ENCODE measurements at regions not wholly inside any gene's neighbourhood (a gene's known extent, or its start where the extent isn't known, plus 50 kb on each side); places are given as distances from the start of the nearest gene placed in this dataset.

DNA sequence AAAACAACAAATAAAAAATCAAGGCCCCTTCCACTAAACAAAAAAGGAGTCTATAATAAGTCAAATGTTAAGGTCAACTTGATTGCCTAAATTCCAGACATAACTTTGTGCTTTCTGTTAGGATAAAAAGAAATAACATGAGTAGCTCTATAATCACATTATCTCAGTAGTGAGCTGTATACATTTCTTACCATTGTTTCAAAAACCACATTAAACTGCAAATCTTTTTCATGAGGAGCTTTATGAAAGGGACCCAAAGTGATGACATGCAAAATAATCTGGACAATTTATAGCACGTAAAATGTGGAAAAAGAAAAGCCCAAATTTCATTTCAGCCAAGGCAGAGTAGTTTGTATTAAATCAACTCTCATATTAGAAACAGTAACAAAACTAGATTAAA lies 269.2 kb downstream of the KLF12 start:
- in situ Hi-C loops (cut with MboI; ENCODE audit: low sequenced_read_pairs, unreplicated experiment): no loop called here
- DNase-seq (ENCODE audit: low spot score): no peak
- TF ChIP-seq, protein P1, sequence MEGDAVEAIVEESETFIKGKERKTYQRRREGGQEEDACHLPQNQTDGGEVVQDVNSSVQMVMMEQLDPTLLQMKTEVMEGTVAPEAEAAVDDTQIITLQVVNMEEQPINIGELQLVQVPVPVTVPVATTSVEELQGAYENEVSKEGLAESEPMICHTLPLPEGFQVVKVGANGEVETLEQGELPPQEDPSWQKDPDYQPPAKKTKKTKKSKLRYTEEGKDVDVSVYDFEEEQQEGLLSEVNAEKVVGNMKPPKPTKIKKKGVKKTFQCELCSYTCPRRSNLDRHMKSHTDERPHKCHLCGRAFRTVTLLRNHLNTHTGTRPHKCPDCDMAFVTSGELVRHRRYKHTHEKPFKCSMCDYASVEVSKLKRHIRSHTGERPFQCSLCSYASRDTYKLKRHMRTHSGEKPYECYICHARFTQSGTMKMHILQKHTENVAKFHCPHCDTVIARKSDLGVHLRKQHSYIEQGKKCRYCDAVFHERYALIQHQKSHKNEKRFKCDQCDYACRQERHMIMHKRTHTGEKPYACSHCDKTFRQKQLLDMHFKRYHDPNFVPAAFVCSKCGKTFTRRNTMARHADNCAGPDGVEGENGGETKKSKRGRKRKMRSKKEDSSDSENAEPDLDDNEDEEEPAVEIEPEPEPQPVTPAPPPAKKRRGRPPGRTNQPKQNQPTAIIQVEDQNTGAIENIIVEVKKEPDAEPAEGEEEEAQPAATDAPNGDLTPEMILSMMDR (IDR thresholded peaks at IDR 0.05; ENCODE audit: borderline replicate concordance, control extremely low read depth, extremely low read depth, insufficient read depth, missing control alignments): no peak

DNA sequence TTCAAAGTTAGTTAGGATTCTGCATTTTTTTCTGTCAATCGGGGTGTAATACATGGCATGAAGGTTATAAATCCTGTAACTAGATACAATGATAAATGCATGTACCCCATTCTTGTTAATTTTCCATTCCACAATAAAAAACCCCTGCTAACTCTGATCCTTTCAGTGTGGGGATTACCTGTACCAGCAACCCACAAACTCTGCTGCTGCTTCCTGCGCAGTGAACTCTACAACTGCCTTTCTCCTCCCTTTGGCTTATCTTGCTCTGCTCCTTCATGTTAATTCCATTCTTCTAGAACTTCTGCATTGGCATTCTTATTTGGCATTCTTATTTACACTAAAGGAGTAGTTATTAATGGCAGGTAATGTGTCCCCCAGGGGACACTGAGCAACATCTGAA lies 273.1 kb downstream of the KLF12 start:
- TF ChIP-seq, protein P1 (IDR thresholded peaks at IDR 0.05; ENCODE audit: borderline replicate concordance, control extremely low read depth, extremely low read depth, insufficient read depth, missing control alignments): no peak
- DNase-seq (ENCODE audit: low spot score): no peak
- in situ Hi-C loops (cut with MboI; ENCODE audit: low sequenced_read_pairs, unreplicated experiment): no loop called here

DNA sequence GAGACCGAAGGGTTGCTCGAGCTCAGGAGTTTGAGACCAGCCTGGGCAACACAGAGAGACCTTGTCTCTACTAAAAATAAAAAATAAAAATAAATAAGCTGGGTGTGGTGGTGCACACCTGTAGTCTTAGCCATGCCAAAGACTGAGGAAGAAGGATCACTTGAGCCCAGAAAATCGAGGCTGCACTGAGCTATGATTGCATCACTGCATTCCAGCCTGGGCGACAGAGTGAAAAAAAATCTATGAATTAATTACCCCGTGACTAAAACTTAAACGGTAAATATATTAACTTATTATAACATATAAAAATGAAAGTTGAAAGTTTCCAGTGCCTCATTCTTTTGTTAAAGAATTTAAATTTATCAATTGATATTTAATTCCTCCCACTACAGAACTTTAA lies 273.7 kb downstream of the KLF12 start:
- in situ Hi-C loops (cut with MboI; ENCODE audit: low sequenced_read_pairs, unreplicated experiment): no loop called here
- DNase-seq (ENCODE audit: low spot score): no peak
- TF ChIP-seq, protein P1 (IDR thresholded peaks at IDR 0.05; ENCODE audit: borderline replicate concordance, control extremely low read depth, extremely low read depth, insufficient read depth, missing control alignments): no peak

DNA sequence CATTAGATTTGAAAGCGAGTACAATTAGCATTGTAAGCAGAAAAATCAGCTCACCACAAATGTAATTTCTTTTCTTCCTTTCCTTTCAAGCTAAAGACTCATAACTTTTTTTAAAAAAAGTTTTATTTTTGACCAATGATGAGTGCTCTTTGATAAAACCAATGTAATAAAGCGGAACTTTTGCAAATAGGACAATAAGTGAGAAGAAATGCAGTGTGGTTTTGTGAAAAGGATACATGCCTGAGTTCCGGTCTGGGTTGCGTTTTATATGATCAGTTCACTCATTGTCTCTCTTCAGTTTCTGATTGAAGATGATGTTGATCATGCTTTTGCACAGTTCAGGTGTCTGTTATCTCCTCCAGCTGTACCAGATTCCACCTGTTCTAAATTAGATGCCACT lies 274.4 kb downstream of the KLF12 start:
- TF ChIP-seq, protein P1 (IDR thresholded peaks at IDR 0.05; ENCODE audit: borderline replicate concordance, control extremely low read depth, extremely low read depth, insufficient read depth, missing control alignments): no peak
- in situ Hi-C loops (cut with MboI; ENCODE audit: low sequenced_read_pairs, unreplicated experiment): no loop called here
- DNase-seq (ENCODE audit: low spot score): no peak

DNA sequence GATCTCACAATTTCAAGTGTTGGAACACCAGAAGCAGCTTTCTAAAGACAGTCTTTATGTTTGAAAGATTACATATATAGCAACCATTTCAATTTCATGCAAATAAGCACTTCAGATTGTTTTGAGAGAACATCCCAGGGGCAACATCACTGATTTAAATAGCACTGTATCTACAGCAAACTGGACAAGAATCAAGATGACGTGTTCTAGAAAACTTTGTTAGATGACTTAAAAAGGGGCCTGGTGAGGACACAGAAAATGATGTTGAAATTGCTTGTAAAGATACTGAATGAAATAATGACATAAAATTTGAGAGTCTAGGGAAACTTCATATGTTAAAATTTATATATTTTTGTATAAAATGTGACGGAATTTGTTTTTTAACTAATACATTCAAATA lies 277.1 kb downstream of the KLF12 start:
- in situ Hi-C loops (cut with MboI; ENCODE audit: low sequenced_read_pairs, unreplicated experiment): no loop called here
- no peak for DNase-seq (ENCODE audit: low spot score)

DNA sequence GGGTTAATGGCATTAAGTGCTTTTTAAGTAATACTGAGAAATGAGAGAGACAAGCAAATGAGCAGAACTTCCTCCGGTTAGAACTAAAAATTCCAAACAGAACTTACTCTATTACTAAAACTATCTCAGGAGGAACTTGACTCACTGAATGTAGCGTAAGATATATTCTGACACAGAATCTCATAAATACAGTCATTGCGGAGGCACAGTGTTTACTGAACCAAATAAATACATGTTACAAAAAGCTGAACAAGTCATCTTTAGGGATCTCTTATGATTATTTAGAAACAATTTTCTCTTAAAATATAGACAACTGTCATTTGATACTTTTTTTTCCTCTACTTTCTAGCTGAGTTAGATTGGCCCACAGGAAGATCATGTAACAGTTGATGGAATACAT lies 283.1 kb downstream of the KLF12 start:
- in situ Hi-C loops (cut with MboI; ENCODE audit: low sequenced_read_pairs, unreplicated experiment): no loop called here
- TF ChIP-seq, protein P1 (IDR thresholded peaks at IDR 0.05; ENCODE audit: borderline replicate concordance, control extremely low read depth, extremely low read depth, insufficient read depth, missing control alignments): no peak
- no peak for DNase-seq (ENCODE audit: low spot score)

More for the DNA sequence above, 277.1 kb downstream of the KLF12 start:
- TF ChIP-seq, protein P1 (IDR thresholded peaks at IDR 0.05; ENCODE audit: borderline replicate concordance, control extremely low read depth, extremely low read depth, insufficient read depth, missing control alignments): no peak
